OCI-LY7 (cell line): ENCODE measurements at regions not wholly inside any gene's neighbourhood (a gene's known extent, or its start where the extent isn't known, plus 50 kb on each side); places are given as distances from the start of the nearest gene placed in this dataset.

Experiments used
- EZH2phosphoT487 ChIP-seq: fragments of 200-600 bp; sonication (generic); IDR thresholded peaks from 2 replicates; pipeline ENCODE4 v1.6.1; 2018; ENCODE audit warnings: low read depth, borderline replicate concordance, mild to moderate bottlenecking, mixed run types, antibody characterized with exemption, low read length, moderate library complexity, mixed read lengths
- TF ChIP-seq, protein P1 (sequence below): fragments of 200-600 bp; sonication (generic); conservative IDR thresholded peaks from 2 replicates; pipeline ENCODE4 v1.5.1; 2014; ENCODE audit warnings: mild to moderate bottlenecking, antibody characterized with exemption, low read length, moderate library complexity, mixed read lengths

DNA sequence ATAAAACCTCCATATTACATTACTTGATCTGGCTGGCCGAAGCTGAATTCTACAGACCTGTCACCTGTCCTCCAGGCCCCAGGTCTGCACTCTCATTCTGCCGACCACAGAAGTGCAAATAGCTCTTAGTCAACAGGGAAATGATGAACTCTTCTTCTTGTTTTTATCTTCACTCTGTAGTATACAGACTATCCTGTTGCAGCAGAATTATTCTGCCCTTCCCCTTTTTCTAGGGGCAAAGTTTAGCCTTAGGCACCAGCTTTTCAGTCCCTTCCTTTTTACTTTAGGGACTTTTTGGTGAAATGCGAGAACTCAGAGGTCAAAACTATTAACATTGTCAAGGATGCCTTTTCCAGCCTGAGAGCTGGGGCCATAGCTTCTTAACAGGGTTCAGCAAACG is 229.6 kb upstream of the EGLN3 start:
- TF ChIP-seq, protein P1, sequence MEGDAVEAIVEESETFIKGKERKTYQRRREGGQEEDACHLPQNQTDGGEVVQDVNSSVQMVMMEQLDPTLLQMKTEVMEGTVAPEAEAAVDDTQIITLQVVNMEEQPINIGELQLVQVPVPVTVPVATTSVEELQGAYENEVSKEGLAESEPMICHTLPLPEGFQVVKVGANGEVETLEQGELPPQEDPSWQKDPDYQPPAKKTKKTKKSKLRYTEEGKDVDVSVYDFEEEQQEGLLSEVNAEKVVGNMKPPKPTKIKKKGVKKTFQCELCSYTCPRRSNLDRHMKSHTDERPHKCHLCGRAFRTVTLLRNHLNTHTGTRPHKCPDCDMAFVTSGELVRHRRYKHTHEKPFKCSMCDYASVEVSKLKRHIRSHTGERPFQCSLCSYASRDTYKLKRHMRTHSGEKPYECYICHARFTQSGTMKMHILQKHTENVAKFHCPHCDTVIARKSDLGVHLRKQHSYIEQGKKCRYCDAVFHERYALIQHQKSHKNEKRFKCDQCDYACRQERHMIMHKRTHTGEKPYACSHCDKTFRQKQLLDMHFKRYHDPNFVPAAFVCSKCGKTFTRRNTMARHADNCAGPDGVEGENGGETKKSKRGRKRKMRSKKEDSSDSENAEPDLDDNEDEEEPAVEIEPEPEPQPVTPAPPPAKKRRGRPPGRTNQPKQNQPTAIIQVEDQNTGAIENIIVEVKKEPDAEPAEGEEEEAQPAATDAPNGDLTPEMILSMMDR, result no peak
- no peak for TF ChIP-seq EZH2phosphoT487
